Tibial artery (tissue), 4 donors: ENCODE measurements at regions not wholly inside any gene's neighbourhood (a gene's known extent, or its start where the extent isn't known, plus 50 kb on each side); places are given as distances from the start of the nearest gene placed in this dataset.

Experiments
- DNase-seq, 2 donors: peaks; one replicate each; pipeline ENCODE4 v3.0.0-alpha.2; 2019
- H3K27ac ChIP-seq, 2 donors: fragments of 200-600 bp; sonication (generic) in 1 of 2; 1 replicate in 1 of 2; 2 replicates in 1 of 2; pipeline ENCODE4 v1.5.1; 2018 to 2019; ENCODE audit warnings: mild to moderate bottlenecking in 1 of 2
- H3K27me3 ChIP-seq, 2 donors: fragments of 200-600 bp; sonication (generic) in 1 of 2; one replicate each; pipeline versions ENCODE4 v1.5.1 to v1.6.0; 2016 to 2019
- H3K36me3 ChIP-seq, 3 donors: fragments of 200-600 bp; sonication (generic) in 2 of 3; one replicate each; pipeline ENCODE4 v1.5.1; 2016 to 2019; ENCODE audit warnings: mild to moderate bottlenecking in 2 of 3
- H3K4me1 ChIP-seq, 4 donors: fragments of 200-600 bp; sonication (generic) in 2 of 4; 1 replicate in 3 of 4; 2 replicates in 1 of 4; pipeline ENCODE4 v1.5.1; 2016 to 2019
- H3K4me3 ChIP-seq, 2 donors: fragments of 200-600 bp; sonication (generic) in 1 of 2; 1 replicate in 1 of 2; 2 replicates in 1 of 2; pipeline ENCODE4 v1.5.1; 2018 to 2019; ENCODE audit warnings: mild to moderate bottlenecking in 2 of 2
- H3K9me3 ChIP-seq, 3 donors: fragments of 200-600 bp; sonication (generic) in 1 of 3; one replicate each; pipeline ENCODE4 v1.5.1; 2016 to 2019
- CTCF ChIP-seq, 2 experiments: fragments of 200-600 bp in 1 of 2; fragments of 450-650 bp in 1 of 2; IDR thresholded peaks; one replicate each; pipeline ENCODE4 v1.5.1; 2017 to 2019; ENCODE audit warnings: antibody characterized with exemption in 2 of 2, mild to moderate bottlenecking in 1 of 2, moderate library complexity in 1 of 2
- intact Hi-C: fragments of 100-400 bp; cut with DNase I; formaldehyde crosslinking; loops from one replicate; pipeline ENCODE4 v1.15.0; 2023; ENCODE audit warnings: low total_unique reads

GRCh38 chr16:5472552-5472951, 375.0 kb upstream of the EEF2KMT start:
- intact Hi-C loops = no loop called here
- TF ChIP-seq CTCF (IDR thresholded peaks at IDR 0.05) = no peak
- DNase-seq = no peak
- Histone ChIP-seq H3K36me3 (no peaks in the 10 kb centered on the region), H3K27me3 (no peaks in the 10 kb centered on the region), H3K27ac (no peak overlapping the region), H3K4me1 (no peaks in the 10 kb centered on the region), H3K9me3 (no peaks in the 10 kb centered on the region), H3K4me3 (no peak overlapping the region)

- no peaks in the 10 kb centered on the region for H3K36me3 ChIP-seq
- TF ChIP-seq CTCF (IDR thresholded peaks at IDR 0.05) = no peak
- H3K27ac ChIP-seq = no peak overlapping the region
- H3K9me3 ChIP-seq = no peaks in the 10 kb centered on the region
- intact Hi-C loops = no loop called here
- no peak for DNase-seq
- H3K27me3 ChIP-seq = no peaks in the 10 kb centered on the region
- no peak overlapping the region for H3K4me3 ChIP-seq
- no peaks in the 10 kb centered on the region for H3K4me1 ChIP-seq
Measured at GRCh38 chr16:5468488-5468887, 370.9 kb upstream of the EEF2KMT start.

GRCh38 chr16:5467552-5467951, 370.0 kb upstream of the EEF2KMT start:
- Histone ChIP-seq H3K4me1 (no peaks in the 10 kb centered on the region), H3K27ac (no peak overlapping the region), H3K4me3 (no peak overlapping the region), H3K9me3 (no peaks in the 10 kb centered on the region), H3K36me3 (no peaks in the 10 kb centered on the region), H3K27me3 (no peaks in the 10 kb centered on the region)
- intact Hi-C loops = no loop called here
- TF ChIP-seq CTCF (IDR thresholded peaks at IDR 0.05) = no peak
- no peak for DNase-seq

- TF ChIP-seq CTCF (IDR thresholded peaks at IDR 0.05) = no peak
- no peaks in the 10 kb centered on the region for H3K4me1 ChIP-seq
- no peaks in the 10 kb centered on the region for H3K36me3 ChIP-seq
- DNase-seq = no peak
- H3K9me3 ChIP-seq = no peaks in the 10 kb centered on the region
- H3K27ac ChIP-seq = no peak overlapping the region
- no peak overlapping the region for H3K4me3 ChIP-seq
- intact Hi-C loops = no loop called here
- H3K27me3 ChIP-seq = no peaks in the 10 kb centered on the region
Measured at GRCh38 chr16:5466551-5466950, 369.0 kb upstream of the EEF2KMT start.

- Histone ChIP-seq H3K27ac (no peak overlapping the region), H3K36me3 (no peaks in the 10 kb centered on the region), H3K9me3 (no peaks in the 10 kb centered on the region), H3K4me3 (no peak overlapping the region), H3K27me3 (no peaks in the 10 kb centered on the region), H3K4me1 (no peaks in the 10 kb centered on the region)
- intact Hi-C loops = no loop called here
- TF ChIP-seq CTCF (IDR thresholded peaks at IDR 0.05) = no peak
- no peak for DNase-seq
Measured at GRCh38 chr16:5465714-5466113, 368.1 kb upstream of the EEF2KMT start.

- Histone ChIP-seq H3K27me3 (no peaks in the 10 kb centered on the region), H3K4me3 (no peak overlapping the region), H3K27ac (no peak overlapping the region), H3K36me3 (no peaks in the 10 kb centered on the region), H3K4me1 (no peaks in the 10 kb centered on the region), H3K9me3 (no peaks in the 10 kb centered on the region)
- no peak for DNase-seq
- no peak for TF ChIP-seq CTCF (IDR thresholded peaks at IDR 0.05)
- intact Hi-C loops = no loop called here
Measured at GRCh38 chr16:5463820-5464219, 366.2 kb upstream of the EEF2KMT start.
